ENCODE measurements at regions not wholly inside any gene's neighbourhood (a gene's known extent, or its start where the extent isn't known, plus 50 kb on each side); places are given as distances from the start of the nearest gene placed in this dataset.

DNA sequence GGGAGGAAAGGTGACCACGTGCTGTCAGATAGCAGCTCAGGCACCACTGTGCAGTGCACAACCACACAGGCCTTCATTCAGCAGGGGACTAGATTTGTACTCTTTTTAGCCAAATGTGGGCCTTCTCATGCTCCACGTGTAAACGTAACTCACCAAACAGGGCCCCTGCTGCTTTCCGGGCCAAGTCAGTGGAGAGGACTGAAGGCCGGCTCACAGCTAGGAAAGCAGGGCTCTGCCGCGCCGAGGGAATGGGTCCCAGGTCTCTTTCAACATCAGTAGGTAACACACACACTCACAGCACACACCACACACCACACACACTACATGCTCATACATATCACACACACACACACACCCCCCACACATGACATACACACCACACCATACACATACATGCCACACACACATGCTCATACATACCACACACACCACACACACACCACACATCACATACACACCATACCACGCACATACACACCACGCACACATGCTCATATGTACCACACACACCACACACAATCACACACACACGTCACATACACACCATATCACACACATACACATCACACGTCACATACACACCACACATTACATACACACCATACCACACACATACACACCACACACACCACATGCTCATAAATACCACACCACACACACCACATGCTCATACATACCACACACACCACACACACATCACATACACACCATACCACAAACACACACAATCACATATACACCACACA is 124.0 kb upstream of the ERG start:
- TF ChIP-seq, protein P1, sequence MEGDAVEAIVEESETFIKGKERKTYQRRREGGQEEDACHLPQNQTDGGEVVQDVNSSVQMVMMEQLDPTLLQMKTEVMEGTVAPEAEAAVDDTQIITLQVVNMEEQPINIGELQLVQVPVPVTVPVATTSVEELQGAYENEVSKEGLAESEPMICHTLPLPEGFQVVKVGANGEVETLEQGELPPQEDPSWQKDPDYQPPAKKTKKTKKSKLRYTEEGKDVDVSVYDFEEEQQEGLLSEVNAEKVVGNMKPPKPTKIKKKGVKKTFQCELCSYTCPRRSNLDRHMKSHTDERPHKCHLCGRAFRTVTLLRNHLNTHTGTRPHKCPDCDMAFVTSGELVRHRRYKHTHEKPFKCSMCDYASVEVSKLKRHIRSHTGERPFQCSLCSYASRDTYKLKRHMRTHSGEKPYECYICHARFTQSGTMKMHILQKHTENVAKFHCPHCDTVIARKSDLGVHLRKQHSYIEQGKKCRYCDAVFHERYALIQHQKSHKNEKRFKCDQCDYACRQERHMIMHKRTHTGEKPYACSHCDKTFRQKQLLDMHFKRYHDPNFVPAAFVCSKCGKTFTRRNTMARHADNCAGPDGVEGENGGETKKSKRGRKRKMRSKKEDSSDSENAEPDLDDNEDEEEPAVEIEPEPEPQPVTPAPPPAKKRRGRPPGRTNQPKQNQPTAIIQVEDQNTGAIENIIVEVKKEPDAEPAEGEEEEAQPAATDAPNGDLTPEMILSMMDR (IDR thresholded peaks at IDR 0.05; ENCODE audit: borderline replicate concordance): no peak
- intact Hi-C loops (cut with micrococcal nuclease): no loop called here
- DNase-seq: no peak
- Histone ChIP-seq H3K27ac (replicated peaks) (no peak overlapping the region), H3K4me1 (no peaks in the 10 kb centered on the region), H3K36me3 (no peaks in the 10 kb centered on the region), H3K27me3 (ENCODE audit: low read depth) (no peaks in the 10 kb centered on the region), H3K4me3 (no peak overlapping the region), H3K9me3 (replicated peaks) (no peaks in the 10 kb centered on the region)

DNA sequence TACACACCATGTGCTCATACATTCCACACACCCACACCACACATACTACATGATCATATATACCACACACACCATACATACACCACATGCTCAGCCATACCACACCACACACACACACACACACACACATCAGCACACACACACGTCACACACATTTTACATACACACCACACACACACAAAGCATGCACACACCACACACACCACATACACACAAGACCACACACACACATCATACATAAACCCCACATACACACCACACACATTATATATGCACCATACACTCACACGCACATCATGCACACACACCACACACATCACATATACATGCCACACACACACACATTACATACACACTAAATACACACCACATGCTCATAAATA is 124.5 kb upstream of the ERG start:
- TF ChIP-seq, protein P1 (IDR thresholded peaks at IDR 0.05; ENCODE audit: borderline replicate concordance): no peak
- H3K4me1 ChIP-seq: no peaks in the 10 kb centered on the region
- H3K4me3 ChIP-seq: no peak overlapping the region
- H3K27me3 ChIP-seq (ENCODE audit: low read depth): no peaks in the 10 kb centered on the region
- no peak for DNase-seq
- H3K9me3 ChIP-seq (replicated peaks): no peaks in the 10 kb centered on the region
- no peak overlapping the region for H3K27ac ChIP-seq (replicated peaks)
- no peaks in the 10 kb centered on the region for H3K36me3 ChIP-seq
- intact Hi-C loops (cut with micrococcal nuclease): no loop called here

DNA sequence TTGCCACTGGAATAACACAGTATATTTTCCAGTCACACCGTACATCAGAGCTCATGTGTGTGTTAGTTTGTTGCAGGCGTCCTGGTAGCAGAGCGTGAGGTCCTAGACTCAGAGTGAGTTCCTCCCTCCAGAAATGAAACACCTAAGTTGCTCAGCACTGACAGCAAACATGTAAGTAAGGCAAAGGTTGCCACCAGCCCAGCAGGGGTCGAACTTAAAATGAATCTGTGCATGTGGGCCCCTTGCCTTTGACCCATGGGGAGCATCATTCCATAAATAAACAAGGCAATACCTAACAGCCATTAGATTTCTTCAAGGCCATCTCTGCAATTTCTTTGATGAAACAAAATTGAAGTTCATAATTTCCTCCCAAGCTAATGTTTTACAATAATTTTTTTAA is 125.3 kb upstream of the ERG start:
- no peaks in the 10 kb centered on the region for H3K27me3 ChIP-seq (ENCODE audit: low read depth)
- no peak overlapping the region for H3K27ac ChIP-seq (replicated peaks)
- H3K36me3 ChIP-seq: no peaks in the 10 kb centered on the region
- H3K9me3 ChIP-seq (replicated peaks): no peaks in the 10 kb centered on the region
- TF ChIP-seq, protein P1 (IDR thresholded peaks at IDR 0.05; ENCODE audit: borderline replicate concordance): no peak
- H3K4me1 ChIP-seq: no peaks in the 10 kb centered on the region
- no peak overlapping the region for H3K4me3 ChIP-seq
- DNase-seq: no peak
- intact Hi-C loops (cut with micrococcal nuclease): no loop called here

DNA sequence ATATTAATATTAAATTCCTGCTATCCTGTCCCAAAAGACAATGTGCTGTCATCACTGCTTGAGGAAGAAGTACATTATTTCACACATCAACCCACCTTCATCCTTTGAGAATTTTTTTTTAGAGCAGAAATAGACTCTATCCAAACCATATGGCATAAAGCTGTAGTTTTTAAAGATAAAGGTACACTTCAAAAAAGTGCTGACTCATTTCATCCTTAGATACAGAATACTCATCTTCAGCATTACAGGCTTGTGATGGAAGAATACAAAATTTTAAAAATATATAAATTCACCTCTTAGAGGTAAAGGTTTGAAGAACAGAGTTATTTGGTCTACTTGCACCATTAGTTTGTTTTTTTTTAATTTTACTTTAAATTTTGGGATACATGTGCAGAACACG is 126.7 kb upstream of the ERG start:
- Histone ChIP-seq H3K36me3 (no peaks in the 10 kb centered on the region), H3K27me3 (ENCODE audit: low read depth) (no peaks in the 10 kb centered on the region), H3K4me3 (no peak overlapping the region), H3K27ac (replicated peaks) (no peak overlapping the region), H3K4me1 (no peaks in the 10 kb centered on the region), H3K9me3 (replicated peaks) (peaks cover 11% of the 10 kb centered on the region)
- intact Hi-C loops (cut with micrococcal nuclease): no loop called here
- no peak for DNase-seq
- TF ChIP-seq, protein P1 (IDR thresholded peaks at IDR 0.05; ENCODE audit: borderline replicate concordance): no peak

DNA sequence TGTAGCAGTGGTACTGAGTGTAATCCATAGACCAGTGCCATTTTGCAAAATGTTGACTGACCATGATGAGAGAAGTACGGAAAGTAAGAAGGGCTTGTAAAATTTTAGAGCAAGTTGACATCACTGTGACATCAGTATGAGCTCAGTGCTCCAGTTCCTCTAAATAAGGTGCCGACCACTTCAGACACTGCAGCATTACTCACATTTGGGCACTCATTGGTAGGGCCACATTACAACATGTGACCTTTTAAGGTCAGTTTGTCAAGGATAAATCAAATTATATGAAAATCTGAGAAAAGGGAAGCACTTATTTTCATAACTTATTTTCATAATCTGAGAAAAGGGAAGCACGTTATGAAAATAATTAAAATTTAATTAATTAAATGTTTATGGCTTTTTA is 128.0 kb upstream of the ERG start:
- intact Hi-C loops (cut with micrococcal nuclease): no loop called here
- no peak overlapping the region for H3K4me3 ChIP-seq
- TF ChIP-seq, protein P1 (IDR thresholded peaks at IDR 0.05; ENCODE audit: borderline replicate concordance): no peak

More for the DNA sequence above, 128.0 kb upstream of the ERG start:
- H3K27me3 ChIP-seq (ENCODE audit: low read depth): peaks cover 6% of the 10 kb centered on the region
- no peaks in the 10 kb centered on the region for H3K36me3 ChIP-seq
- no peaks in the 10 kb centered on the region for H3K4me1 ChIP-seq
- H3K27ac ChIP-seq (replicated peaks): no peak overlapping the region
- no peak for DNase-seq
- H3K9me3 ChIP-seq (replicated peaks): peaks cover 18% of the 10 kb centered on the region
